HG03060 (cell line): ENCODE measurements at regions not wholly inside any gene's neighbourhood (a gene's known extent, or its start where the extent isn't known, plus 50 kb on each side); places are given as distances from the start of the nearest gene placed in this dataset.

ENCODE experiments used
- ATAC-seq: cut with Tn5 transposase; IDR thresholded peaks from one replicate; pipeline ENCODE4 v1.9.1; 2021; ENCODE audit warnings: low read depth, moderate number of reproducible peaks; ENCODE audit not compliant: unreplicated experiment

- no peak for ATAC-seq
Measured at GRCh38 chr3:76940181-76940770, 99.6 kb upstream of the ROBO2 start.

GRCh38 chr3:76941376-76941775, 98.5 kb upstream of the ROBO2 start:
- no peak for ATAC-seq

GRCh38 chr3:76942101-76942500, 97.8 kb upstream of the ROBO2 start:
- ATAC-seq = no peak

GRCh38 chr3:76943058-76943457, 96.8 kb upstream of the ROBO2 start:
- no peak for ATAC-seq

DNA sequence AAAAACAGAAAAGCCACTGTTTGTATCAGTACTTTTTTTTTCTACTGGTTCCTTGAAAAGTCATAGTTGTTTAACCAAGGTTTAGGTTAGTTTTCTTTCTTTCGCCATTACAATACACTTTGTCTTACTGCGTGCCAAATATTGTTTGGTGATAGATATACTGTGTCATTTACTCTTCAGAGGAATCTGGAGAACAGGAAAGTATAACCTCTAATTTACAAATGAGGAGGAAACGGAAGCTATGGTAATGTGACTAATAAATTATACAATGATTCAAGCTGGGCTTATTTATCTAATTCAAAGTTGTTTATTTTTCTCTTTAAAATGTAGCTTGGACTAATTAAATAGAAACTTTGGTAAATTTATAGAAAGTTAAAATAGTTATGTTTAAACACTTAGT, 96.2 kb upstream of the ROBO2 start:
- ATAC-seq = no peak

DNA sequence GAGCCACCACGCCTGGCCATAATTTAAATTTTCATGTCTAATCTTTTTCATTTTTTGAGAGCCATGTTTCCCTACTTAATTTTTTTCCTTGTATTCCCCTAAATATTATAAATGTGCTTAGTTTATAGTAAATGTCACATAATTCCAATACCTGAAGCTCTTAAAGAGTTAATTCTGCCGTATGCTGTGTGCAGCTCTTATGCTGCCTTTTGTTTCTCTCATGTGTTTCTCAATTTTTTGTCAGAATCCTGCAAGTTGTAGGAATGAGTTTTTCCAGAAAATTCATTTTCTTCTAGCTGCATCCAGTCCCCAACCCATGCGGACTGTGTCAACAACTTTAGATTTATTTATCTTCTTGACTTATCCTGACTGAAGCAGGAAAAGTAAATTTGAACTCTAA, 90.9 kb upstream of the ROBO2 start:
- no peak for ATAC-seq

GRCh38 chr3:76949462-76949861, 90.4 kb upstream of the ROBO2 start:
- no peak for ATAC-seq

- no peak for ATAC-seq
Measured at GRCh38 chr3:76950590-76950989, 89.3 kb upstream of the ROBO2 start.

DNA sequence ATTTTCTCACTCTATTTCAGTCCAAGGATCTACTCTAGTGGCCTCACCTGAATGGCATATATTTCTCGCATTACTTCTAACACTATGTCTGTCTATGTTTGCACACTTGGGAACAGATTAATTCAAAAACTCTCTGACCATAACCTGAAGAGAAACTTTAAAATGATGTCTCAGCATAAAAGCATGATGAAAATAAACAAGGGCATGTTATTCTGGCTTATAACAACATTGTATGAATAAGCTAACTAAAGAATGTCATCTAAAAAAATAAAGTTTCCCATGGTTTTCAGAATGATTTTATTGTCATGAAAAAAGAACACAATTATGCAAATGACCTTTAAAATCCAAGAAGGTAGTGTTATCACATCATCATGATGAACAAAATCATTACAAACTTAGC, 85.5 kb upstream of the ROBO2 start:
- ATAC-seq = no peak

DNA sequence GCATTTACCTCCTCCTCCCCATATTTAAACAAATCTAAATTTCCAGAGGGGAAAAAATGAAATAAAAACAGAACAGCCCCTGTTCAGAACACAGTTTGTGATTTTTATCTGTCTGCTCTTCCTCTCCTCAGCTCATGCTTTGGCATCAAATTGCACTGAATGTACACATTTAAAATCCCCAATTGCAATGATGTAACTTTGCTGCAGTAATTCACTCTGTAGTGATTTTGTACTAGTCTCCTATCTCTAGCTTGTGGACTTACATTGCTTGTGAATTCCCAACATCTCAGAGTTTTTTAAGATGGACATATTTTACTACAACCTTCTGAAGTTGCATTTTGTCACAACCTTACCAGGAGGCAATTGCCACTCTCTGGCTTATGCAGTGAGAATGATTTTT, 81.6 kb upstream of the ROBO2 start:
- ATAC-seq = no peak

DNA sequence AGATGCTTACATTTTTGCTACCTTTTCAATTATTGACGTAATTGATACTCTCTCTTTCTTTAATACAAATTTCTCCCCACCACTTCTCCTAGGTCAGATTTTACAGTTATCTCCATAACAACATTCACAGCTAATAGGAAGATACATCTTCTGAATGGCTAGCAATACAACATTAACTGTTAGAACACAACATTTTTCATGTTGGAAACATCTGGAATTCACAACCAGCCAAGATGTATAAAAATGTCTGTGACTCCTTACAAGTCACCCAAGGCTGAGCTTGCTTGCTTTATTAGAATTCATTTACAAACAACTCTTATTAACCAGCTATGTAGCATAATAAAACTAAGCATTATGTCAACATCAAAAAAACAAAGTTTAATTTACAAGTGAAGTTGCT, 81.0 kb upstream of the ROBO2 start:
- ATAC-seq = no peak

GRCh38 chr3:76961284-76961683, 78.6 kb upstream of the ROBO2 start:
- no peak for ATAC-seq

DNA sequence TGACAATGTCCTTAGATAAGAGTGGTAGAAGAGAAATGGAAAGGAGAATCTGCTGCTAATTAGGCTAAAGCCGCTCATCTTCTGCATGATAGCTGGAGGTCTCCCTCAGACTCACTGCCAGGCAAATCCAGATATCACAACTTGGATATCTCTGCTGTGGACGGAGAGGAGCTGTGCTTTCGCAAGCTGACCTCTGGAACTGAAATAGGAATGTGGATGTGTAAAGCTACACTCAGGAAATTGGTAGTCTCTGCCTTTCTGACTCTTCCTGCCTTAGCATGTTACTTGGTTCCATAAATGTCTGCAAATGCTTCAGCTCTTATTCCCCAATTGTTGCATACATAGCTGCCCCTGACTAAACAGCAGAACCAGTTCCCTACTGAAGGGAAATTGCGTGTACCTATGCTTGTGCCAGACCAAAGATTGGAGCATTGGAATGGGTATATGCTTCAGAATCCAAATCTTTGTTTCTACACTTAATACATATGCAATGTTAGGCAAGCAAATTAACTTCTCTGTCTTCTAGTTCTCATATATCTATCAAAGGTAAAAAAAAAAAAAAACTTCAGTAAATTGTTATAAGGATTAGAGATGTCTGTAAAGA, 74.7 kb upstream of the ROBO2 start:
- no peak for ATAC-seq

DNA sequence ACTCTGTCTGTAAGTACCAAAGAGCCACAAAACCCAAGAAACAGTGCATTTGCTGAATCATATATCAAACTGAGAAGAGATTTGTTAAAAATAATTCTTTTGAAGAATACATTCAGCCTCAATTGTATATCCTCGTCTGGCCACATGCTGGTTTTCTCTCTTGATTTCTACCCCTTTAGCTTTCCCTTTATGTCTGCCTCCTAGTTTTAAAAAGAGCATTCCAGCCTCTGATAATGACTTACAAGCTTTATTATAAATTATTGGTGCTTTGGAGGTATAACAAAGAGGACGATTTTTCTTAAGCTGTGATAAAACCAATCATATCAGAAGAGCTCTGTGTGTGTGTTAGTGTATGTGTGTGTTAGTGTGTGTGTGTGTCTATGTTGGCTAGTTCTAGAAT, 70.4 kb upstream of the ROBO2 start:
- no peak for ATAC-seq

- ATAC-seq = no peak
Measured at GRCh38 chr3:76969996-76970615, 69.8 kb upstream of the ROBO2 start.

- ATAC-seq = no peak
Measured at GRCh38 chr3:76972624-76973296, 67.1 kb upstream of the ROBO2 start.

GRCh38 chr3:76976996-76977395, 62.9 kb upstream of the ROBO2 start:
- ATAC-seq = no peak

- ATAC-seq = no peak
Measured at GRCh38 chr3:76985645-76986044, 54.3 kb upstream of the ROBO2 start.

- no peak for ATAC-seq
Measured at GRCh38 chr3:76986876-76987474, 52.9 kb upstream of the ROBO2 start.
